Activated CD4-positive, alpha-beta memory T cell treated with anti-CD3 and anti-CD28 coated beads, Interleukin-2, amount 10 ng/mL, durations not matched to agents 7 days and 5 days (primary cell): ENCODE measurements at regions not wholly inside any gene's neighbourhood (a gene's known extent, or its start where the extent isn't known, plus 50 kb on each side); places are given as distances from the start of the nearest gene placed in this dataset.
"Not testable (repeated sequence)": the region's sequence is repeated elsewhere in the genome, so short reads cannot be mapped to it uniquely, and the experiment has no call there.

Experiments used
- CTCF ChIA-PET: fragments of 350-600 bp; sonication (Branson Sonifier 250); formaldehyde crosslinking; loops from one replicate; lab custom pipeline; 2021; ENCODE audit warnings: antibody characterized with exemption, inconsistent platforms; lab: Charles Lee
- POLR2A ChIA-PET: fragments of 350-600 bp; sonication (Branson Sonifier 250); formaldehyde crosslinking; loops from one replicate; lab custom pipeline; 2021; ENCODE audit warnings: antibody characterized with exemption; lab: Charles Lee
- DNase-seq: peaks from one replicate; pipeline ENCODE4 v3.0.0-alpha.2; 2020
- H3K27ac Mint-ChIP-seq: one replicate; pipeline ENCODE4 v1.8.0; 2021; ENCODE audit warnings: mild to moderate bottlenecking, mixed read lengths
- H3K27me3 Mint-ChIP-seq: one replicate; pipeline ENCODE4 v1.8.0; 2021; ENCODE audit warnings: mixed read lengths
- H3K36me3 Mint-ChIP-seq: one replicate; pipeline ENCODE4 v1.8.0; 2021; ENCODE audit warnings: low read depth, mixed read lengths
- H3K4me1 Mint-ChIP-seq: one replicate; pipeline ENCODE4 v1.8.0; 2021; ENCODE audit warnings: mixed read lengths
- H3K4me3 Mint-ChIP-seq: one replicate; pipeline ENCODE4 v1.8.0; 2021; ENCODE audit warnings: mild to moderate bottlenecking, mixed read lengths
- H3K9me3 Mint-ChIP-seq: one replicate; pipeline ENCODE4 v1.8.0; 2021; ENCODE audit warnings: mixed read lengths

DNA sequence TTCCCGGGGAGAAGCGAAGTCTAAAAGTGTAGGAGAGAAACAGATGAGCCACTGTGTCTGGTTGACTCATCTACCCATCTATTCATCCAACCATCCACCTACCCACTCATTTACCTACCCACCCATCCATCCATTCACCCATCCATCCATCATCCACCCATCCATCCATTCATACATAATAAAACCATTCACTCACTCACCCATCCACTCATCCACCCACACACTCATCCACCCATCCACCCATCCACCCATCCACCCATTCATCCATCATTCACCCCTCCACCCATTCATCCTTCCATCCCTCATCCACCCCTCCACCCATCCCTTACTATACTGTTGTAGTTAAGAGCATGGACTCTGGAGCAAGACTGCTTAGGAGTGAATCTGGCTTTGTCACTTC lies 136.4 kb upstream of the ATP2B2 start:
- no peak for DNase-seq
- ChIA-PET CTCF (no interaction called here), POLR2A (no interaction called here)
- Mint-ChIP-seq H3K36me3 (no peaks in the 10 kb centered on the region), H3K9me3 (peaks cover 5% of the 10 kb centered on the region), H3K4me3 (no peak overlapping the region), H3K27ac (no peak overlapping the region), H3K4me1 (no peaks in the 10 kb centered on the region), H3K27me3 (peaks cover 30% of the 10 kb centered on the region)

DNA sequence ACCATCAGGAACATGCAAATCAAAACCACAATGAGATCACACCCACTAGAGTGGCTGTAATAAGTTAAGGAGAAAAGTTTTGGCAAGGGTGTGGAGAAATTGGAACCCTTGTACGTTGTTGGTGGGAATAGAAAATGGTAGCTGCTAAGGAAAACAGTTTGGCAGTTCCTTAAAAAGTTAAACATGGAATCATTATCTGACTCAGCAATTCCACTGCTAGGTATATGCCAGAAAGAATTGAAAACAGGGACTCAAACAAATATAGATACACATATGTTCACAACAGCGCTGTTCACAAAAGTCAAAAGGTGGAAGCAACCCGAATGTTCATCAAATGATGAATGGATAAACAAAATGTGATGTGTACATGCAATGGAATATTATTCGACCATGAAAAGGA lies 138.8 kb upstream of the ATP2B2 start:
- Mint-ChIP-seq H3K4me3 (no peak overlapping the region), H3K27ac (no peak overlapping the region), H3K9me3 (no peaks in the 10 kb centered on the region), H3K36me3 (no peaks in the 10 kb centered on the region), H3K4me1 (no peaks in the 10 kb centered on the region), H3K27me3 (peaks cover 20% of the 10 kb centered on the region)
- ChIA-PET POLR2A (no interaction called here), CTCF (no interaction called here)
- DNase-seq, result no peak

DNA sequence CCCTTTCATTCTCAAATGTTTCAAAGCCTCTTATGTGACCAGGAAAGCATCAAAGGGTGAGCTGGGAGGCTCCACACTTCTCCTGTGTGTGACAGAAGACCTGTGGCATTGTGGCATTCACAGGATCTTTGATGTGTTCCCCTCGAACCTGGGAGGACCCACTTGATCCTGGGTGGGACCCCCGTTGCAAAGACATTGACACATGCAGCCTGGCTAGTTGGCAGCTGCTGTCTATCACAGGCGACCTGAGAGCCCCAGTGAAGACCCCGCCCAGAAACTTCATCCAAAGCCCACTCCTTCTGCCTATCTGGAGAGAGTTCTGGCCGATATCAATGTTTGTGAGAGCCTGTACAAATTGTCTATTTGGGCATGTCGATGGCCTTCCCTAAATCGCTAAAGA lies 140.4 kb upstream of the ATP2B2 start:
- no peak for DNase-seq
- H3K4me3 Mint-ChIP-seq, result no peak overlapping the region
- ChIA-PET POLR2A (no interaction called here), CTCF (no interaction called here)
- H3K9me3 Mint-ChIP-seq, result no peaks in the 10 kb centered on the region
- H3K4me1 Mint-ChIP-seq, result no peaks in the 10 kb centered on the region
- peaks cover 18% of the 10 kb centered on the region for H3K27me3 Mint-ChIP-seq
- H3K27ac Mint-ChIP-seq, result no peak overlapping the region
- no peaks in the 10 kb centered on the region for H3K36me3 Mint-ChIP-seq

DNA sequence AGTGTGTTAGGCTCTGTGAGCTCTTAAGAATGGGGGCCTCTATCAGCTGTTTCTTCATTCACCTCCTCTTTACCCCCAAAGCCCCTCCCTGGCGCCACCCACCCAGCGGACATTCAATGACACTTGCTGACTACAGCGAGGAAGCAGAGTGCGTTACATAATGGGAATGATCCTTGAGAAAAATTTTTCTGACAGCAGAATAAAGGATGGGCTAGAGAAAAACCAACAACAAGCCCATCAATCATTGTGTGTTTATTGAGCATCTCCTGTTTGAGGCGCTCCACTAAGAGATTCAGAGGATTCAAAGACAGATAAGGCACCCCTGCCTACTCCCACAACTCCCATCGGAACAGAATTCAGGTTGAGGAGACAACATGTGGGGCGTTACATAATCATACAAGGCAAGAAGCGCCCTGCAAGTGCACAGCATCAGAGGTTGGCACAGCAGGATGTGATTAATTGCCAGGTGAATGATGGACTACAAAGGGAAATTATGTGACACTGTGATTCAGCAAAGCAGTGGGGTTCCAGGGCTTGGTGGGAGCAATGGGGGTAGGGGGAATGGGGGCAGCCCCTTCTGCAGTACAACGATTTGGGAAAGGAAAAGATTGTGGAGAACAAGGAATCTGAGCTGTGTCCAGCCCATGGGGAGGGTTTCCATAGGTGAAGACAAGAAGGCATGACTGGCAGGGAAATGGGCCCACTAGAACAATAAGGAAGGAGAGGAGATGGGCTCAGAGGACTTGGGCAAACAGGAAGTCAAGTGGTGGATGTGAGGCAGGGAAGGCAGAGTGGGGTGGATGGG lies 141.3 kb upstream of the ATP2B2 start:
- Mint-ChIP-seq H3K9me3 (no peaks in the 10 kb centered on the region), H3K36me3 (no peaks in the 10 kb centered on the region), H3K27ac (no peak overlapping the region), H3K27me3 (peaks cover 18% of the 10 kb centered on the region), H3K4me1 (no peaks in the 10 kb centered on the region), H3K4me3 (no peak overlapping the region)
- ChIA-PET POLR2A (no interaction called here), CTCF (no interaction called here)
- DNase-seq, result no peak

DNA sequence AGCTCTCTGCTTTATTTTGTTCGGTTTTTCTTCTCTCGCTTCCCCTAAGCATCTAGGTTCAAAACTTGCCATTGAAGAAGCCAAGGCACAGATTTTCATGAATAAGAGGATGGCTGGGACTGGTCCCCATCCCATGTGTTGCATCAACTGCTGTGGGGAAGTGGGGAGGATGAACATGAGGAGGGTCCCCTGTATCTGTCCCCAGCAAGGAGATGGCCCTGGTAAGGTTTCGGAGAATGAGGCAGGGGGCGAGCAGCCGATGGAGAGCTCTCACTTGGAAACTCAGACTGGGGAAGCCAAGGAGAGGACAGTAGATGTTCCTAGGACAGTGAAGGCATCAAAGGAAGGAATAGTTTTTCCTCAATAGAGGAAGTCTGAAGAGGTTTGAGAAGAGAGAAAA lies 142.0 kb upstream of the ATP2B2 start:
- DNase-seq, result no peak
- Mint-ChIP-seq H3K4me1 (no peaks in the 10 kb centered on the region), H3K36me3 (no peaks in the 10 kb centered on the region), H3K4me3 (no peak overlapping the region), H3K27me3 (peaks cover 18% of the 10 kb centered on the region), H3K9me3 (no peaks in the 10 kb centered on the region), H3K27ac (no peak overlapping the region)
- POLR2A ChIA-PET, result no interaction called here
- CTCF ChIA-PET, result no interaction called here

DNA sequence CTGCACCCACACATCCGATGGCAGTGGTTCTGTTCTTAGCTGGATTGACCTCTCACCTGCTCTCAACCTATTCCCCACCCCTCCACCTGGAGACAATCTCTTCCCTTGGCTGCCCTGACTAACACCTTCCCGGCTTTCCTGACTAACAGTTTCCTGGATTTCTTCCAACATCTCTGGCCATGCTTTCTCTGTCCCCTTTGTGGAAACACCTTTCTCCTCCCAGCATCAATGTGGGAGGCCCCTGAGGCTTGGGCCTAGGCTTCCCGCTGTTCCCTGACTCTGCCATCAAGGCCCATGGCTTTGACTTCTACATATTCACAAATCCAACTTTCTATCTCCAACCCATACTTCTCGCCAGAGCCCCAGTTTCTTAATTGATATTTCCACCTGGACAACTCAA lies 142.8 kb upstream of the ATP2B2 start:
- Mint-ChIP-seq H3K27ac (no peak overlapping the region), H3K36me3 (no peaks in the 10 kb centered on the region), H3K9me3 (no peaks in the 10 kb centered on the region), H3K27me3 (peaks cover 16% of the 10 kb centered on the region), H3K4me1 (no peaks in the 10 kb centered on the region), H3K4me3 (no peak overlapping the region)
- POLR2A ChIA-PET, result no interaction called here
- CTCF ChIA-PET, result no interaction called here
- no peak for DNase-seq

DNA sequence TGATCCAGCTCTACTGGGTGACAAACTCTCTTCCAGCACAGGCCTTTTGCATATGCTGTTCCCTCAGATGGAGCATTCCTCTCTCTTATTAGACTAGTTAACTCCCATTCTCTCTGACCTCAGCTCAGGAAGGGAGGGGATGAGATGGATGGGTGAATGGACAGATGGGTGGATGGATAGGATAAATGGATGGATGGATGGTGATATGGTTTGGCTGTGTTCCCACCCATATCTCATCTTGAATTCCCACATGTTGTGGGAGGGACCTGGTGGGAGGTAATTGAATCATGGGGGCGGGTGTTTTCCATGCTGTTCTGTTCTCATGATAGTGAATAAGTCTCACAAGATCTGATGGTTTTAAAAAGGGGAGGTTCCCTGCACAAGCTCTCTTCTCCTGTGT lies 144.1 kb upstream of the ATP2B2 start:
- POLR2A ChIA-PET, H3K36me3 Mint-ChIP-seq, H3K4me3 Mint-ChIP-seq, DNase-seq, H3K27ac Mint-ChIP-seq, H3K27me3 Mint-ChIP-seq, CTCF ChIA-PET, H3K9me3 Mint-ChIP-seq, H3K4me1 Mint-ChIP-seq: not testable (repeated sequence)

DNA sequence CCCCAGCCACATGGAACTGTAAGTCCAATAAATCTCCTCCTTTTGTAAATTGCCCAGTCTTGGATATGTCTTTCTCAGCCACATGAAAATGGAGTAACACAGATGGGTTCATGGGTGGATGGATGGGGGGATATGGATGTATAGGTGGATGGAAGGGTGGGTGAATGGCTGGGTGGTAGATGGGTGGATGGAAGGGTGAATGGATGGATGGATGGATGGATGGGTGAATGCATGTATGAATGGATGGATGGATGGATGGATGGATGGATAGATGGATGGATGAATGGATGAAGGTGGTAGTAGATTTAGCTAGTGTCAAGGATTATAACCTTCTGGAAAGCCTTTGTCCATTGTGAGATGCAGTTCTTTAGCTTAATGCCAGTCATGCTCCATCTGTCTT lies 146.1 kb upstream of the ATP2B2 start:
- Mint-ChIP-seq H3K36me3 (no peaks in the 10 kb centered on the region), H3K27me3 (peaks cover 10% of the 10 kb centered on the region), H3K9me3 (no peaks in the 10 kb centered on the region), H3K4me1 (no peaks in the 10 kb centered on the region), H3K27ac (no peak overlapping the region), H3K4me3 (no peak overlapping the region)
- CTCF ChIA-PET, result no interaction called here
- no peak for DNase-seq
- POLR2A ChIA-PET, result interaction anchor here (0.6 kb wide), 1 partner anchor 38 kb away, joined by 3 read pairs; no protein-coding TSS in a partner anchor

DNA sequence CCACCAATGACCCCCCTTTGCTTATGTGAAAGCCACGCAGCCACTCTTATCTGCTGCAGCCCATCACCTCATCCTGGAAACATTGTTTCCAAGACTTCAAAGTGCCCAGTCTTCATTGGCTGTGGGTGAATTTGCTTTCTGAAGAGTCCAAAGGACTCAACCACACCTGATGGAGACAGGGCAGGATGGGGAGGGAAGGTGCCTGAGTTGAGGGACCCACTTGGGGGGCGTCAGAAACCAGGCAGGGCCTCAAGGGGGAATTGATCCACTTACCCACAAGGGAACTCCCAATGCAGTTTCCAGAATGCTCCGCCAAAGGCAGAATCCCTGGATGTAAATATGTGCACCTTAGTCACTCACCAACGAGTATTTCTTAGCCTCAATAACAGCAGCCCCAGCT lies 147.9 kb upstream of the ATP2B2 start:
- H3K27ac Mint-ChIP-seq, result no peak overlapping the region
- no peak for DNase-seq
- ChIA-PET CTCF (no interaction called here), POLR2A (no interaction called here)
- no peaks in the 10 kb centered on the region for H3K36me3 Mint-ChIP-seq
- no peak overlapping the region for H3K4me3 Mint-ChIP-seq
- no peaks in the 10 kb centered on the region for H3K9me3 Mint-ChIP-seq
- H3K4me1 Mint-ChIP-seq, result no peaks in the 10 kb centered on the region
- peaks cover 20% of the 10 kb centered on the region for H3K27me3 Mint-ChIP-seq

DNA sequence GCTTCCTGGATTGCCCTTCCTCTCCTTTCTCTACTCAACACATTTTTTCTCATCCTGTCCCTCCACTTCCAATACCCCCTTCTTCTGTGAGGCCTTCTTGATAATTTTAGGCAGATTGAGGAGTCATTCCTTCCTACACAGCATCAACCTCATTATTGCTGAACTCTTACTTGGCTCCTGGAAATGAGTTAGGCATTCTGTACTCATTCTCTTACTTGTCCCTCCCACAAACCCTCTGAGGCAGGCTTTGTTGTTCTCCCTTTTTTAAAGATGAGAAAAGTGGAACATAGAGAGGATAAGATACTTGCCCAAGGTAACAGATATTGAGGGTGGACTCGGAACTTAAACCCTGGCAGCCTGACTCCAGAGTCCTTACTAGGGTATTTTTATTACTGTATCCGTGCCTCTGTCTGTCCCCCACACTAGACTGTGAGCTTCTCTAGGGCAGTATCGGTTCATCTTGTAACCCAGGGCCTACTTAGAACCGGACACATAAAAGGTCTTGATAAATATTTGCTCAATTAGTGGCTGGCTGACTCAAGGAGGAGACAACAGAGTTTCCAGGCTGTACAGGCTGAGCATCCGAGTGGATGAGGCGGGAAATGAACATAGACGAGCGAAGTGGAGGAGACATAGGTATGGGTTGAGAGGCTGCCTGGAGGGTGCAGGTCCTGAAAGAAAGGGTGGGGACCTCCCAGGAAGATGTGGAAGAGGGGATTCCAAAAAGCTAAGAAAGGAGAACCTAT lies 148.7 kb upstream of the ATP2B2 start:
- no peak for DNase-seq
- no peaks in the 10 kb centered on the region for H3K36me3 Mint-ChIP-seq
- H3K27me3 Mint-ChIP-seq, result peaks cover 23% of the 10 kb centered on the region
- no peak overlapping the region for H3K4me3 Mint-ChIP-seq
- POLR2A ChIA-PET, result no interaction called here
- CTCF ChIA-PET, result no interaction called here
- H3K4me1 Mint-ChIP-seq, result no peaks in the 10 kb centered on the region
- no peak overlapping the region for H3K27ac Mint-ChIP-seq
- no peaks in the 10 kb centered on the region for H3K9me3 Mint-ChIP-seq

DNA sequence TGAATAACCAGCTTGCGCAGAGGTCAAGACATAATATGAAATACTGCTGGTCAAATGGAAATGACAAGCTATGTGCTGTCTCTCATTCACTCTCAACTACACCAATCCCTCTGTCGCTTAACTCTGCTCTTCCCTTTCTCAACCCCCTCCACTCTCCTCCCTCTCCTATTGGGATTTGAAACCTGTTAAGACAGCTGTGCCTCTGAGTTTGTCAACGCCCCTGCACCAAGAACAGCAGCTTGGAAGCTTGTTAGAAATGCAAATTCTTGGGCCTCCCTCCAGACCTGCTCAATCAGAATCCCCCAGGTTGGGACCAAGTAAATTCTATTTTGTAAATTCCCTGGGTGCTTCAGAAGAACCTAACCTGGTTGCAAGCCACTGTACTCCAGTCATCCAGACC lies 149.7 kb upstream of the ATP2B2 start:
- Mint-ChIP-seq H3K4me3 (no peak overlapping the region), H3K9me3 (no peaks in the 10 kb centered on the region), H3K4me1 (no peaks in the 10 kb centered on the region), H3K36me3 (no peaks in the 10 kb centered on the region), H3K27ac (no peak overlapping the region), H3K27me3 (peaks cover 29% of the 10 kb centered on the region)
- CTCF ChIA-PET, result no interaction called here
- no peak for DNase-seq
- POLR2A ChIA-PET, result no interaction called here

DNA sequence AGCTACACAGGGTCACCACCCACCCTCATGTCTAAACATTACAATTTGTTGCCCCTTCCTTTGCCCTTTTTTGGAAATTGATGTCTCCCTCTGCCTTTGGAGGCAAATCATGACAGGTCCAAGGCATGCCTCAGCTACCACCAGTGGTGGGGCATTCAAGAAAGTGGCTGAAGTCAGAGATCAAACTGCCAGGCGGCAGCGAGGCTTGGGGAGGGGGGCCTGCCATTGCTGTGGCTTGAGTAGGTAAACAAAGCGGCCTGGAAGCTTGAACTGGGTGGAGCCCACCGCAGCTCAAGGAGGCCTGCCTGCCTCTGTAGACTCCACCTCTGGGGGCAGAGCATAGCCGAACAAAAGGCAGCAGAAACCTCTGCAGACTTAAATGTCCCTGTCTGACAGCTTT lies 152.0 kb upstream of the ATP2B2 start:
- POLR2A ChIA-PET, DNase-seq, CTCF ChIA-PET, H3K4me1 Mint-ChIP-seq, H3K27ac Mint-ChIP-seq, H3K9me3 Mint-ChIP-seq, H3K4me3 Mint-ChIP-seq, H3K36me3 Mint-ChIP-seq: not testable (repeated sequence)
- H3K27me3 Mint-ChIP-seq, result peaks cover 36% of the 10 kb centered on the region

DNA sequence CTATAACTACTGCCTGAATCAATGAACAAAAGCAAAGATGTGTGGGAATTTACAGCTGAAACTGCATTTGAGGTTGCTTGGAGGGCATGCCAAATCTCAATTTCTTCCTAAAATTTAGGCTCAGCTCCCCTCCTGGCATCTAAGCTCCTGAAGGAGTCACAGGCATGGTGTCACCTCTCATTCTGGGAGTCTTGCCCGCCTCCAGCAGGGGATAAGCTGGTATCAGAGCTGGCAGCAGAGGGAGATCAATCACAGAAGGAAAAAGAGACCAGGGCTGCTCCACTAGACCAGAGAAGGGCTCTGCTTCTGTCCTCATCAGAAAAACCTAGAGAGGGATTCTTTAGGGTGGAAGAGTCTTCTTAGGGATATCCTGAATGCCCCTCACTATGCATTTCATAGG lies 150.4 kb upstream of the SLC6A11 start:
- Mint-ChIP-seq H3K36me3 (no peaks in the 10 kb centered on the region), H3K9me3 (no peaks in the 10 kb centered on the region), H3K27ac (no peak overlapping the region), H3K27me3 (peaks cover 17% of the 10 kb centered on the region), H3K4me1 (peaks cover 8% of the 10 kb centered on the region), H3K4me3 (no peak overlapping the region)
- CTCF ChIA-PET, result no interaction called here
- no peak for DNase-seq
- POLR2A ChIA-PET, result no interaction called here

DNA sequence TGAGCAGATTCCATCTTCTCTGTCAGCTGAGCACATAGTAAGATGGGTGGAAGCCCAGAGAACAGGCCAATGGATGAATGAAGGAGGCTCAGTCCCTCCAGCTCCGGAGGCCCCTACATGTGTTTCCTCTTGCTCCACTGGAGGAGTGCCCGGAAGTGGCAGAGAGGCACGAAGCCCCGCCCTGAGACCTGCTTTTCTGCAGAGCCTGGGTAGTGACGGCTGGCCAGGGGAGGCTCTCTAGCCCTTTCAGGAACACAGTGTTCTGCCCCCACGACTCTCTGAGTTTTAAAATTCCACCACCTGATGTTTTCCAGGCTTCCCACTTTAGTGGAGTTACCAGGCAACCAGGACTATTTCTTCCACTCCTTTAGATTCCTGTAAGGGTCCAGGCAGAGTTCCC lies 149.4 kb upstream of the SLC6A11 start:
- ChIA-PET CTCF (no interaction called here), POLR2A (no interaction called here)
- Mint-ChIP-seq H3K27ac (no peak overlapping the region), H3K36me3 (no peaks in the 10 kb centered on the region), H3K27me3 (peaks cover 12% of the 10 kb centered on the region), H3K4me3 (no peak overlapping the region), H3K4me1 (peaks cover 8% of the 10 kb centered on the region), H3K9me3 (no peaks in the 10 kb centered on the region)
- peak; percentile 22 for DNase-seq
